Stimulated activated CD8-positive, alpha-beta memory T cell treated with anti-CD3 and anti-CD28 coated beads, Interleukin-2, amount 100 ng/mL, for 1 hour (primary cell): ENCODE measurements at regions not wholly inside any gene's neighbourhood (a gene's known extent, or its start where the extent isn't known, plus 50 kb on each side); places are given as distances from the start of the nearest gene placed in this dataset.
"Not testable (repeated sequence)": the region's sequence is repeated elsewhere in the genome, so short reads cannot be mapped to it uniquely, and the experiment has no call there.

Experiments used
- DNase-seq, 2 donors: peaks; one replicate each; pipeline ENCODE4 v3.0.0-alpha.2; 2020; ENCODE audit warnings: low read depth in 2 of 2

- no peak for DNase-seq
Observed at GRCh38 chr6:155770856-155771255, 315.2 kb upstream of the NOX3 start.

GRCh38 chr6:155770313-155770712 is 314.7 kb upstream of the NOX3 start:
- no peak for DNase-seq

DNA sequence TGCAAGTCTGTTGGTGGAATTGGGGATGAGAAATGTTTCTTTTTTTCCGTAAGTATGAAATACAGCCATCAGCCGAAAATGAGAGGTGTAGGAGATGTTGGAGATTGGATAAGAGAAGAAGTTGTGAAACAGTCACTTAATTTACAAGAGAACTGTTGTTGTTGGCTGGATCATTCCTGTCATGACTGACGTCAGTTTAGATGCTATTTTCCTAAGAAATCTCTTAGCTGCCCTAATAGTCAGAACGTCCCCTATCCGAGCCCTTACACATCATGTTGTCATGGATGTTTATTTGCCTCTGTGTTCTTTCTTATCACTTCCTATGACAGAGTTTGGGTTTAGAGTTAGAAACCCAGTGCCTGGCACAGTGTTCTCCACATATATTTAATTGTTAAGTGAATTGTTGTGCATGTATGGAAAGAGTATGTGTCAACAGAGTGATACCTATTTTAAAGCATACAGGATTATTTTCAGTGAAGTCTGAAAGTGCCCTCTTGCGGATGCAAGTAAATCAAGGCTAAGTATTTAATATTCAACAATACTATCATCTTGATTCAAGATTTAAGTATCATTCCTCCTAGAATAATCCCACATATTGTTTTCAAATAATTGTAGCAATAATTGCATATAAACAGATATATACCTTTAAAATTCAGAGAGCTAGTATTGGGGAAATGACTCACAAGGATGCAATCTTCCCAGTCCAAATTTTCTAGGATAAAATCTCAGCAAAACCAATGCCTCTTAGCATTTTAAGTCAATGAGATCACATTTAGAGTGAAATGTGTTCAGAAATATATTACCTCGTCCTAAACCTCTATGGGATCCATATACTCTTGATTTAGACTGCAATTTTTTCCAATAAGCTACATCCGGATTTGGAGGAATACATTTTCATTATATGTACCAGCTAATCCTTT is 309.9 kb upstream of the NOX3 start:
- no peak for DNase-seq

DNA sequence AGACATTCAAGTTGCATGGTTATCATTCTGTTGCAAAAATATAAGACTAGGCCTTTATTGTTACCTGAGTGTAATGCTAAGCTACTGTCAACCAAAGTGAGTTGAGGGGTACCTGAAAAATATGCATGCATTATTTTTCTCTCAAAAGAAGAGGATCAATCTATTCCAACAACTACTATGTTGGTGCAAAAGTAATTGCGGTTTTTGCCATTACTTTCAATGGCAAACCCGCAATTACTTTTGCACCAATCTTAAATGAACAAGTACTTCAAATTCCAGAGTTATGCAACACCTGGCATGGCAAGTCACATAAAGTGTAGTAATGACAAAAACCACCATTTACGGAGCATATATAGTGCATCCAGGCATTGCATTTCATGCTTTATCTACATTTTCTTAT is 307.0 kb upstream of the NOX3 start:
- no peak for DNase-seq

DNA sequence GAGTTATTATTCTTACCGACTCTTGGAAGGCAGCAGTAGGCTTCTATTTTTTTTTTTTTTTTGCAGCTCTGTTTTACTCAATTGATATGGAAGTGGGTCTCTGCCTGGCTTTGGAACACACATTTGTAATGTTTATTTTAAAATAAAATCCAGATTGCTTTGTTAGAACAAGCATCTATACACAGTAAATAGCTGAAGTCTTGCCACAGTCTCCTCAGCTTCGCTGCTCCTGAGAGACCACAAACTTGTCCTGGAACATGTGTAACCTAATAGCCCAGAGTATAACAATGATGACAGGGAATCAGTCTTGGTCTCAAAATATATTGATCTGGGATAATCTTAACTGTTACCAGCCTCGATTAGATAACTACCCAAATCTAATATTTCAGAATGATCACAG is 299.8 kb upstream of the NOX3 start:
- no peak for DNase-seq

DNA sequence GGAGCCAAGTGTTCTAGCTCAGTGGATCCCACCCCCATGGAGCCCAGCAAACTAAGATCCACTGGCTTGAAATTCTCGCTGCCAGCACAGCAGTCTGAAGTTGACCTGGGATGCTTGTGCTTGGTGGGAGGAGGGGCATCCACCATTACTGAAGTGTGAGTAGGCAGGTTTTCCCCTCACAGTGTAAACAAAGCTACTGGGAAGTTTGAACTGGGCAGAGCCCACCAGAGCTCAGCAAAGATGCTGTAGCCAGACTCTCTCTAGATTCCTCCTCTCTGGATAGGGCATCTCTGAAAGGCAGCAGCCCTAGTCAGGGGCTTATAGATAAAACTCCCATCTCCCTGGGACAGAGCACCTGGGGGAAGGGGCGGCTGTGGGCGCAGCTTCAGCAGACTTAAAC is 293.1 kb upstream of the NOX3 start:
- DNase-seq: not testable (repeated sequence)

- DNase-seq: no peak
Observed at GRCh38 chr6:155747491-155747890, 291.9 kb upstream of the NOX3 start.

DNA sequence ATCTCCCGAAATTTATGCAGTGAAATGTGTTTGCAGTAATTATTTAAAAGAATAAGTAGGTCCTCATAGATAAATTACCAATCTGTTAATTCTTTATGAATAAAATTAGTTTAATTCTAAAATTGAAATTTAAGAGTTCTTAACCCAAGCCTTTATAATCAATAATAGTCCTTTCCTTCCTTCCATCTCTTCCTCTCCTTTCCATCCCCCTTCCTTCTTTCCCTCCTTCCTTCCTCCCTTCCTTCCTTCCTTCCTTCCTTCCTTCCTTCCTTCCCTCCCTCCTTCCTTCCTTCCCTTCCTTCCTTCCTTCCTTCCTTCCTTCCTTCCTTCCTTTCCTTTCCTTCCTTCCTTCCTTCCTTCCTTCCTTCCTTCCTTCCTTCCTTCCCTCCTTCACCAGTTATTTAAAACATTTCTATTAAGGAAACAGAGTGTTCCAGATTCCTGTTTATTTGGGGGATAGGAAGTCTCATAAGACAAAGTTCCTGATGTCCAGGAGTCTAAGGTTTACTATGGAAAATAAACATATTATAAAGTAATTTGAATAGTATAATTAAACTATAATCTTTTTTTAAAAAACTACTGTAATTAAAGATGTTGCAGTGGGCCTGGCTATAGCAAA is 285.3 kb upstream of the NOX3 start:
- DNase-seq: no peak

DNA sequence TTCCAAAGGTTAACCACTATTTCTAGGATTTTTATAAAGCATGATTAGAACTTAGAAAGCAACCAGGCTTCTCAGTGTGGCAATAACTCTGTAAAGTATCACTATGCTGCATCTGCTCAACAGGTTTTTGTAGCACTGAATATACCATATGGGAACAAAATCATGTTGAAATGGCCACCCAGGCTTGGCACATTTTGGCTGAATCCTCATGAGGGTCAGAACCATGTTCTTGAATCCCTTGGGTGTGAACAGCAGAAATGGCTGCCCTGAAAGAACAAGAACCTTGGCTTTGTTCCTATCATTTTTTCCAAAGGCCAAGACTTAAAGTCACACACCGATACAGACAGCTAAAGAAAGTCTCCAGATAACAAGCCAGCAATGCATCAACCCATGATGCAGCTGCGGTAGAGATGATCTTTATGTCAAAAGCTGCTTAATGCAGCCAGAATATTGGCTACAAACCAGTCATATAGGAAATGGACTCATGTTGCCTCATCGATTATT is 283.0 kb upstream of the NOX3 start:
- DNase-seq: no peak

DNA sequence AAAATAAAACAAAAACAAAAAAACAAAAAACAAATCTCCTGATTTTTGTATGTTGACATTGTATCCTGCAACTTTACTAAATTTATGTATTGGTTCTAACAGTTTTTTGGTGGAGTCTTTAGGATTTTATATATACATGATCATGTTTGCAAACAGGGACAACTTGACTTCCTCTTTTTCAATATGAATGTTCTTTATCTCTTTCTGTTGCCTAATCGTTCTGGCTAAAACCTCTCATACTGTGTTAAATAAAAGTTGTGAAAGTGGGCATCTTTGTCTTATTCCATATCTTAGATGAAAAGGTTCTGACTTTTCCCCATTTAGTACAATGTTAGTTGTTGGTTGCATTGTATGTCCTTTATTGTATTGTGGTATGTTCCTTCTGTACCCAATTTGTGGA is 261.7 kb upstream of the NOX3 start:
- no peak for DNase-seq

DNA sequence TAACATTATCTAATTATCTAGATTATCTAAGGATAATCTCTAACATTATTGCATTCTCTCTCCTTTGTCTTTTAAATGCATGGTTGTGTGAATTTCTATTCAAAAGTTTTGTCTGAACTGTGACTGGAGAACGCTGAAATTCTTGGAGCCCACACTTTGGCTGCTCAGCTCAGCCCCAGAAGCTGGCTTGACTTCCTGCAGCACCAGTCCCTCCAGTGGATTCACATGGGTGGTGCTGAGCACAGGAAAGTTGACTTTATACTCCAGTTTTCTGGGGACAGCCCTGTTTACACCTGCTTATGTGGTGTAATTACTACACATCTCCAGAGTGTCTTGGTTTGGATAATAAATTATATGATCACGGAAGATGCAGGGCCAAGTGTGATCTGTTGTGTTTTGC is 255.1 kb upstream of the NOX3 start:
- no peak for DNase-seq

DNA sequence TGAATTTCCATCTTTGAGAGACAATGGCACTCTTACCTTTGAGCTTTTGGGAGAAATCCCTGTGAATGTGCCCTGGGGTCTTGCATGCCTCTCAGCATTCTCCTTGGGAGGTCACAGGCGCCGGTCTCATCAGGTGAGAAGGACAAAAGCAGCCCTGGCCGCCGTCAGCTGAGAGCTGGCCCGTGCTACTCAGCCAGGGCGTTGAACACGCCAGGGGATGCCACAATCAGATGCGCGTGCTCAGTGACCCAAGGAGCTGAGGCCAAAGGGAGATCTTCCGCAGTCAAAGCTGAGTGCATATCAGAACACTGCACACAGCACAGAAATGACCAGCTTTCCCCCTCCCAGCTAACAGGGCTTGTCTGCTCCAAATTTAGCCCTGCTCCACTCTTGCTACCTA is 253.6 kb upstream of the NOX3 start:
- DNase-seq: no peak

DNA sequence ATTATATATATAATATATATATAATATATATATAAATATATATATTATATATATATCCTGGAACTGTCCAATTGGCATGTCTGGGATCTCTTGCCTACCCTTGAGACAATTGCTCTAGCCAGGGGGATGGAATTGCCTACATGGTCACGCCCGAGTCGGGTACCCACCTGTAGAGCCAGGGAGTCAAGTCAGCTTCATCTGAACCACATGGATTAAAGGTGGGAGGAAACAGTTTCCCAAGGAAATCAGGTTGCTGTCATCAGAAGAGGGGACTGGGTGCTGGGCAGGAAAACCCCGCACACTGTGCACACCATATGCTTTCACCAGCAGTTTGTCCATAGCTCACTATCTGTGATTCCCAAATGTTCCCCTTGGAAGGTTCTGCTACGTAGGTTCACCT is 252.5 kb upstream of the NOX3 start:
- DNase-seq: no peak

DNA sequence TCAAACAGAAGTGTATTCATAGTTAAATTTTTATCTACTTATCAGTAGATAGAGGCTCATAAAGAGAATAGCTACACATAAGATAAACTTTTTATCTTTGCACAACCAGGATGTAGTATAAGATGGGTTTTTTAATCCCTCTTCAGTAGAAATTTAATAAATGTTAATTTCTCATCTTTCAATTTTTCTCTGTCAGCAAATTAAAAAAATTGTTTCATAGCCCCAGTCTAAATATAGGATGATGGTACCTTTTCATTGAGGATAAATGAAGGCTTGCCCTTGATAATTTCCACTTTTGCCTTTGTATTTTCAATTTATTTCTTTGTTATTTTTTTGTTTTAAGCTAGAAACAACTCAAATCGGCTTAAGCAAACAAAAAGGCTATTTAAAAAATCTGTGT is 251.2 kb upstream of the NOX3 start:
- DNase-seq: no peak

DNA sequence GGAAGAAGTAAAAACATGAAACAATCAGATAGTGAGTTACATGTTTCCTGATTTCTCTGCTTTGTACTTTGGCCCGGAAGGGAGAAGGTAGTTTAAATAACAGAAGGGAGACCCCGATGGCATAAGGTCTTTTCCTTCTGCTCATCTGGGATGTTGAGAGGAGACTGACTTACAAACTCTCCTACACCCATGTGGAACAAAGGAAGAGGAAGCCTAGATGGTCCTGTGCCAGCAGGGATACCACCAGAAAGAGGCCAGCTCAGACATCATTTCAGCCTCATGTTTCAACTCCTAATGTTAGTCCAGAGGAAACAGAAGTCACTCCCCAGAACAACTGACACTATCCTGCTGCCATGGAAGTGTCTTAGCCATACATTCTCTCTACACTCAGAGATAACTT is 250.7 kb upstream of the NOX3 start:
- no peak for DNase-seq

DNA sequence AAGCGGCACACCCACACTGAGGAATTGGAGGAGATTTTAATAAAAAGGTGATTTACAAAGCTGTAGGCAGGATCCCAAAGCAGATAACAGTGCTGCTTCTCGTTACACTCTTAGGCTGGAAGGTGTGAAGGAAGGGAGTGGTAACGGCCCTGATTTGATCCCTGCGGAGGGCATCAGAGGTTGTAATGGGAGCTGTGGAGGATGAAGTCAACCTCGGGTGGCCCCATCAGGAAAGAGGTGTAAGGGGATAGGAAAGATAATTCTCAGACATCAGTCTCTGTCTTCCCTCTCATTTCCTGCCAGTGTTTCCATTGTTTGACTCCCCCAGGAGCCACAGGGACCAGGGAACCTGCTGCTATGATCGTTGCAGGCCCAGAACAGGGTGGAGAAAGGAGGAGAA is 245.7 kb upstream of the NOX3 start:
- no peak for DNase-seq

DNA sequence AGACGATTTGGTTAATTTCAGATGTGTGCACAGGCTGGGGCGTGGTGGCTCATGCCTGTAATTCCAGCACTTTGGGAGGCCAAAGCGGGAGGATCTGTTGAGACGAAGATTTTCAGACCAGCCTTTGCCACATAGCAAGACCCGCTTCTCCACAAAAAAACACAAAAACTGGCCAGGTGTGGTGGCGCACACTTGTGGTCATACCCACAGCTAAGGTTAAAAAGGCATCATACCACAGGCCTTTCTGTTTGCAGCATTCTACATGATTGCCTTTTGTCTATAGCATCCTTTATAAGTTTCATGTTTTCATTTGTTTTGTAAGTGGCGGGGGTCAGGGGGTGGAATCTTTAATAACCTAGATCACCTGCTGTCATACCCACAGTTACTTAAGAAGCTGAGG is 239.9 kb upstream of the NOX3 start:
- no peak for DNase-seq

DNA sequence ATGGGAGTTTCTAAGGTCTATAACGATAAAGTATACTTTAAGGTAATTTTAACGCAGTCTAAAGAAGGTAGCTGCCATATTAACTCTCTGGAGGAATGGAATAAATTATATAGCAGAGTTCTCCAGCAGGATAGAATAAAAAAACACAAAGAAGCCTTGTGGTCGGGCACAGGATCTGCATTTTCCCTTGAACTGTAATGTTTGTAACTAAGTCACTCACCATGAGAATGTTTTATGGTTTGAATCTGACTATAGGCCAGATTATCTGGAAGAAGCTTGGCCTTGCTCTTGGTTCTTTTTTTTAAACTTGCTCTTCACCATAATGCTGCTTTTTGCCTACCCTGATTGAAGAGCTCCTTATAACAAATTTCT is 238.8 kb upstream of the NOX3 start:
- no peak for DNase-seq

DNA sequence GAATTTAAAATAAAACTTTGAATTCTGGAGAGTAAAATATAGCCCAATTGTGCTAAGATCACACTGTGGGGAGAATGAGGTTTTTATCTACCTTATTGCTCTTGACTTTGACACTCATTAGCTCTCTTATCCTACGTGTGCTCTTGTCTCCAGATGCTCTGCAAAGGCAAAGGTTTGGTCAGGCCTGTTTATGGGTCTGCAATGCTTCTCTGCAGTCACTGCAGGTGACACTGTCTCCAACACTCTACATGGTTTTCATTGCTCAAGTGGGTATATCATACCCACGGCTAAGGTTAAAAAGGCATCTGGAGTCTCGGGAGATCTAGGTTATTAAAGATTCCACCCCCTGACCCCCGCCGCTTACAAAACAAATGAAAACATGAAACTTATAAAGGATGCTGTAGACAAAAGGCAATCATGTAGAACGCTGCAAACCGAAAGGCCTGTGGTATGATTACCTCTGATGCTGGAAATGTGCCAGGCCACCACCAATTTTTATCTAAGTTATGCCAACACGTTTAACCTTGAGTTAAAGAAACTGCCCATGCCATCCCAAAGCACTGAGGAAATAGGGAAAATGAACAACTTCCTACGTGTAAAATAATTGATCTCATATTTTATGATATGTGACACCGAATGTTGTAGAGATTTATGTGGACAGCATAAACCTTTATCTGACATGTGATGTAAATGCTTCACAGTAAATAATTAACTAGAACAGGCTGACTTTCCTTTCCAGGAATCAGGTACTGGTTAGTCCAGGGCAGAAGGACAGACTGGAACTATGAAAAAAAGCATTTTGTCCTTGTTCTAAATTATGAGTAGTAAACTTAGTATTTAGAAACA is 238.2 kb upstream of the NOX3 start:
- no peak for DNase-seq

GRCh38 chr6:155690820-155691219 is 235.2 kb upstream of the NOX3 start:
- DNase-seq: no peak

DNA sequence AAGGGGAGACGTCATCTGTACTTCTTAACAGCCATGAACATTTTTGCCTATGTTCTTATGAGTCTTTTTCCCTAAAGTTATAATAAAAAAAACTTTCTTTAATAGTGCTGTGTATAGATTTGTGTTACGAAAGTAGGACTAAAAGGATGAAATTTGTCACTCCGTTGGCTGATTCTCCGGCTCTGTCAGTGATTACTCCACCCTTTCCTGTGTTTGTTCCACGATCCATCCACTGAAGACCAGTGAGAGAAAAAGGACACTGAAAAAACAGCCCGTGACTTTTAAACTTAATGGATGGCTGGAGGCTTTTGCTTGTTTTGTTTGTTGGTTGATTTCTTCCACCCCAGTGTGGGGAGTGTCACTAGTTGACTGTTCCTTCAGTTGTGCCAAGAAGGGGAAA is 232.0 kb upstream of the NOX3 start:
- DNase-seq: no peak

DNA sequence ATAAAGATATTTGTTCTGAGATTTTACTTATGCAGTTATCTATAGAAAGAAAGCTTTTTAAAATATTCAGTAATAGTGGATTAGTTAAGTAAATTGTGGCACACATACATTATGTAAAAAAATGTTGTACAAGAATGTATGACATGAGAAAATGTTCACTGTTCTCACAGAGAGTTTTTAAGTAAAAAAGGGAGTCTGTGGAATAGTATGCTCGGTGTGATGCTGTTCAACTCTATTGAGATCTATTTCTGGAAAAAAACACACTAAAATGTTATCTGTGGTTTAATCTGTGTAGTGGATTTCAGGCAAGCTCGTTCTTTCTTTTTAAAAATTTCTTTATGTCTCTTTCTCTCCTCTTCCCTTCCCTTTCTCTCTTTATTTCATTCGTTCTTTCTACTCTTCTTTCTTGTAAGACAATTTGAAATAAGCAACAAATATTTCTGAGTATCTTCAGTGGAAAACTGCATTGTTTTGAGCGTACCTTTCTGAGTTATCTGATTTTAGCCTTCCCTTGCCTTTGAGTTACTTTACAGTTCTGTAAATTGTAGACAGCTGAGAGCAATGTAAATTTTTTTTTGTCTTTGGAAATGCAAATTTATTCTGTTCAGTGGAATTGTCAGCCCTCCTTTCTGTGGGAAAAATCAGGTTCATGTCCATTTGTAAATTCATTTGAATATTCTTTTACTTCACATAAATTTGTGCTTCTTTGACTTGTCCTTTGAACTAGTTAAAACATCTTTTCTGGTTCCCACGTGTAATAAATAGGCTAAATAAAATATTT is 229.0 kb upstream of the NOX3 start:
- DNase-seq: no peak
